Head of caudate nucleus (tissue), 42 donors: ENCODE measurements at regions not wholly inside any gene's neighbourhood (a gene's known extent, or its start where the extent isn't known, plus 50 kb on each side); places are given as distances from the start of the nearest gene placed in this dataset.
"Not testable (repeated sequence)": the region's sequence is repeated elsewhere in the genome, so short reads cannot be mapped to it uniquely, and the experiment has no call there.

Source experiments
- DNase-seq, 42 donors: peaks; one replicate each; pipeline versions ENCODE4 v3.0.0 to v3.0.0-alpha.2; 2020 to 2021; ENCODE audit warnings: mixed read lengths in 7 of 42
- intact Hi-C: fragments of 100-400 bp; cut with DNase I; formaldehyde crosslinking; loops from one replicate; pipeline ENCODE4 v1.15.0; 2022

- intact Hi-C loops = no loop called here
- no peak for DNase-seq
Measured at GRCh38 chrX:5388087-5388486, 840.6 kb downstream of the NLGN4X start.

- no peak for DNase-seq
Measured at GRCh38 chrX:5380426-5380825, 848.2 kb downstream of the NLGN4X start.

GRCh38 chrX:5341902-5342301 lies 886.8 kb downstream of the NLGN4X start:
- no peak for DNase-seq
- intact Hi-C loops = no loop called here

More at GRCh38 chrX:5380426-5380825, 848.2 kb downstream of the NLGN4X start:
- intact Hi-C loops = no loop called here

GRCh38 chrX:5337160-5337559 lies 891.5 kb downstream of the NLGN4X start:
- intact Hi-C loops = no loop called here
- DNase-seq = no peak

GRCh38 chrX:5324546-5324945 lies 904.1 kb downstream of the NLGN4X start:
- intact Hi-C loops = no loop called here
- no peak for DNase-seq

- no peak for DNase-seq
- intact Hi-C loops = no loop called here
Measured at GRCh38 chrX:5314148-5314547, 914.5 kb downstream of the NLGN4X start.

GRCh38 chrX:5307416-5307815 lies 921.3 kb downstream of the NLGN4X start:
- intact Hi-C loops = no loop called here
- DNase-seq = no peak

- intact Hi-C loops = no loop called here
- DNase-seq = no peak
Measured at GRCh38 chrX:5306654-5307121, 922.0 kb downstream of the NLGN4X start.

- intact Hi-C loops = no loop called here
- DNase-seq = no peak
Measured at GRCh38 chrX:5305452-5305851, 923.2 kb downstream of the NLGN4X start.

GRCh38 chrX:5295004-5295403 lies 933.7 kb downstream of the NLGN4X start:
- intact Hi-C loops = no loop called here

GRCh38 chrX:5290635-5291034 lies 938.0 kb downstream of the NLGN4X start:
- no peak for DNase-seq
- intact Hi-C loops = no loop called here

More at GRCh38 chrX:5295004-5295403, 933.7 kb downstream of the NLGN4X start:
- no peak for DNase-seq

GRCh38 chrX:5289949-5290348 lies 938.7 kb downstream of the NLGN4X start:
- DNase-seq, intact Hi-C loops: not testable (repeated sequence)

- no peak for DNase-seq
- intact Hi-C loops = no loop called here
Measured at GRCh38 chrX:5278908-5279307, 949.8 kb downstream of the NLGN4X start.

- intact Hi-C loops = no loop called here
- DNase-seq = no peak
Measured at GRCh38 chrX:5265324-5265850, 963.3 kb downstream of the NLGN4X start.

GRCh38 chrX:5250106-5250505 lies 978.6 kb downstream of the NLGN4X start:
- DNase-seq = no peak

GRCh38 chrX:5242091-5242790 lies 986.4 kb downstream of the NLGN4X start:
- intact Hi-C loops = no loop called here

More at GRCh38 chrX:5250106-5250505, 978.6 kb downstream of the NLGN4X start:
- intact Hi-C loops = no loop called here

GRCh38 chrX:5236749-5237148 lies 991.9 kb downstream of the NLGN4X start:
- DNase-seq = no peak
- intact Hi-C loops = no loop called here

More at GRCh38 chrX:5242091-5242790, 986.4 kb downstream of the NLGN4X start:
- DNase-seq = no peak

- DNase-seq = peak in 1 of 42 donors; percentile 1
- intact Hi-C loops = no loop called here
Measured at GRCh38 chrX:5236096-5236495, 992.6 kb downstream of the NLGN4X start.

- intact Hi-C loops = no loop called here
- no peak for DNase-seq
Measured at GRCh38 chrX:5233830-5234229, 994.8 kb downstream of the NLGN4X start.

GRCh38 chrX:5220421-5220820 lies 1008.2 kb downstream of the NLGN4X start:
- no peak for DNase-seq
- intact Hi-C loops = no loop called here

GRCh38 chrX:5194806-5195205 lies 1033.9 kb downstream of the NLGN4X start:
- DNase-seq = no peak
- intact Hi-C loops = no loop called here
